HG02678 (cell line): ENCODE measurements at regions not wholly inside any gene's neighbourhood (a gene's known extent, or its start where the extent isn't known, plus 50 kb on each side); places are given as distances from the start of the nearest gene placed in this dataset.

Source experiments
- ATAC-seq: cut with Tn5 transposase; IDR thresholded peaks from one replicate; pipeline ENCODE4 v1.9.1; 2021; ENCODE audit warnings: mild to moderate bottlenecking, moderate library complexity; ENCODE audit not compliant: unreplicated experiment

DNA sequence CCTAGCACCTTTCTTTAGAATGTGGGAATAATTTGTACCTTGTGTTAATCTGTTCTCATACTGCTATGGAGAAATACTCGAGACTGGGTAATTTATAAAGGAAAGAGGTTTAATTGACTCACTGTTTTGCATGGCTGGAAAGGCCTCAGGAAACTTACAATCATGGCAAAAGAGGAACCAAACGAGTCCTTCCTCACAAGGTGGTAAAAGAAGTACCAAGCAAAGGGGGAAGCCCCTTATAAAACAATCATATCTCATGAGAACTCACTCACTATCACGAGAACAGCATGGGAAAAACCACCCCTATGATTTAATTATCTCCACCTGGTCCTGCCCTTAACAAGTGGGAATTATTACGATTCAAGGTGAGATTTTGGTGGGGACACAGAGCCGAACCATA, 127.1 kb upstream of the ANO3 start:
- ATAC-seq: no peak

DNA sequence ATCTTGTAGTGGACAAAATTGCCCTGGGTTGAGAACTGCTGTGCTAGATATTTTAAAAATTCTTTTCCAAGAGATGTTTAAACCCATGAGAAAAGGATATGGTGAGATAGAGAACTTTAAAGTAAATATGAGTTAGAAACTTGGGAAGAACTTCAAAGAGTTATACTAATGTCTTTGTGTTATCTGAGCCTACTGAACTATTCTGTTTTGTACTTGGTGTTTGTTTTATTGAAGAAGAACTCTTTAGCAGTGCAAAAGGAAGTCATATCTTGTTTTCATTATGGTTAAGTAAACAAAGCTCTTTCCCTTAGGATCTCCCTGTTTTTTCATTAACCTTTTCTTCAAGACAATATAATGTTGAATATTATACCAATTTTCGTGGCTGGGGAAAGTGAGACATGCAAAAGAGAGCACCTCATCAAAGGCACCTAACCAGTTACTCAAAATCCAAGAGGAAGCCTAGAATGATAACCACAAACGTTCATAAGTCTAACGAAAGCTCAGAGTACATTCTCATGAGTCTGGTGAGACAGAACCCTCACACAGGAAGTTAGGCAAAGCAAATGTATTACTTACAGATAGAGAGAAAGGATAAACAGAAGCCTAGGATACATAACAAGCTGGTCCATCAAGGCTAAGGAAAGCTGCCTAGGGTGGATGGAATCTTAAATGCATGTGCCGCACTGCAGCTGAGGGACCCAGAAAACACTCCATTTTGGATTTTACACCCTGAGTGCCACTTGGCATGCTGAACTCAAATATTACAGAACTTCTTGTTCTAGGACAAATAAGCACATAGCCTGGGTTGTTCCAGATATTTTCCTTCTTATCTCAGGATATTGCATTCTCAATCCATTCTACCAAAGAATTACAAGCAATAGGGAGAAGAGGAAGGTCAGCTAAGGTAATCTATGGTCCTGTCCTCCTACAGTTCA, 112.5 kb upstream of the ANO3 start:
- no peak for ATAC-seq

GRCh38 chr11:26225646-26226045, 106.3 kb upstream of the ANO3 start:
- ATAC-seq: no peak

DNA sequence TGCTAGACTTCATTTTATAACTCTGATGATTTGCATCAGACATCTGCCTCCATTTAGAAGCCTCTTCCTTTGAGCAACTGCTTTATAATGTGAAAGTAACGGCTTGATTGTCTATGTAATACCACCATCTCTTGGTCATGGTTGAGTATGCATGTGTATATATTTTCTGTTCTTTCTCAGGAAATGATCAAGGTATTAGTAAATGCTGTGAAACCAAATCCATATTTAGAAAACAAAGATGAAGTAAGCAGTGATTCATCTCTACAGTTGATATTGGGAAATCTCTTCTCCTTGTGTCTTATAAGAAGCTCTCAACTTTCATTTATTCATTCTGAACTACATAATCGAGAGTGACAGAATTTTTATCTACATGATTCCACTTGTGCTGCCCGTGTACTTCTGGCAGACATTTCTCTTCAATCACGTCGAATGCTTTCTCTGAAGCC, 104.6 kb upstream of the ANO3 start:
- peak; percentile 87 for ATAC-seq

GRCh38 chr11:26227883-26228502, 103.9 kb upstream of the ANO3 start:
- no peak for ATAC-seq

DNA sequence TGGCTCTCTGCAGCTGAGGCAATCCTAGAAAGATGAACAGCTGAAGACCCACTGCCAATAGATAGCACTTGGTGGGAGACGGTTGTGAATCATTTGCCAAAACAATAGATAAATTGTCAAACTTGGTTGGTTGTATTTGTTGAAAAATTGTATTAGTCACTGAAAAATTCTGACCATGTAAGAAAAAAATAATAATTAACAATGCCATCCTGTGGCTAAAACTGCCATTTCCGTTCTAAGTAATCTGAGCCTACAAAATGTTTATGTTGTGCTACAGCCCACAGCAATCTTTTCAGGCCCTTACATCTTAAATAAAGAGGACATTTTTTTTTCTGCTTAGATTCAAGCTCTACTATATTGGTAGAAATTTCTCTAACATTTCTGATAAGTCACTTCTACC, 103.2 kb upstream of the ANO3 start:
- no peak for ATAC-seq

- no peak for ATAC-seq
Observed at GRCh38 chr11:26229257-26229656, 102.7 kb upstream of the ANO3 start.

DNA sequence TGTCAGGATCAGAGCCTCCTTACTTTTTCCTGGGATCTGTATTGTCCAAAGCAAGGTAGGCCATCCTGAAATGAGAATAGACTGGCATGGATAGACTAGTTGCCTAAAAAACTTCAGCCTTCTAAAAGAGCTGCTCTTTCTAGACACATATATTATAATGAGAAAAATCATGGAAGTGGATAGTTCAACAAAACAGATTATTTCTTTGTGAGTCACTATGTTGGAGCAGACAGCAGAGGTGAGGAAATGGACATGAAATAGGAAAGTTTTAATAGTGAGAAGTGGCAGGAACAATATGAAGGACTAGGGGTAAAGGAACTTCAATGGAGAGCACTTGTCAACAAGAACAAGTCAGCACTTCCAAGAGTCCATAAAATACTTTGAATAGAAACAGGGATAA, 101.9 kb upstream of the ANO3 start:
- ATAC-seq: no peak

DNA sequence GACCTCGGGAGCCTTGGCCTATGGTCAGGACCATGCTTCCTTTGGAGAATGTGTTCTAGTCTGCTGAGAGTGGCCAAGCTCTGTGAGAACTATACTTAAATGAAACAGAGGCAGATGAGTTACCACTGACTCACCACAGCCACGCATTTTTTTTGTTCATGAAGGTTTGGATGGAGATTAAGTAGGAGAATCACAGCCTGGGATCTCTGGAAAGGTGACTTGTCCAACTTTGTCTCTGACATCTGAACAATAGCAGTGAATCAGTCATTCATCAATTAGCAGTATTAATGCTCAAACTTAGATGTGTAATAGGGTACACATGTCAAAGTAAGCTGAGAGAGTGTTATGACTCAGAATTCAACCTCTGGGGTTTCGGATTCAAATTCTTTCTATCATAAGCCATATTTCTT, 100.7 kb upstream of the ANO3 start:
- no peak for ATAC-seq

DNA sequence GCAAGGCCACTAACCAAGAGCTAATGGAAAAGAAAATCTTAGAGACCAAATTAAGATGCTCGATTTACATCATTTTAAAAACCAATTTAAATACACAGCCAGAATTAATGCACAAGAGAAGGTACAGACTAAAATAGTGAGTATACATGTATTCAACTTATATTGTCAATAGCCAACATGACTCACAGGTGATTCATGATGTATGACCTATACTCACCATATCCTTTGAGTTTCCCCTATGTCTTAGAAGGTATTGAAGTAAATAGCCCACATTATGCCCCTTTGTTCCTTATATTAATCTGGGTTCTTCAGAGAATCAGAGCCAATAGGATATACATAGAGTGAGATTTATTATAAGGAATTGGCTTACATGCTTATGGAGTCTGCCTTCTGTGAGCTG, 97.5 kb upstream of the ANO3 start:
- no peak for ATAC-seq

DNA sequence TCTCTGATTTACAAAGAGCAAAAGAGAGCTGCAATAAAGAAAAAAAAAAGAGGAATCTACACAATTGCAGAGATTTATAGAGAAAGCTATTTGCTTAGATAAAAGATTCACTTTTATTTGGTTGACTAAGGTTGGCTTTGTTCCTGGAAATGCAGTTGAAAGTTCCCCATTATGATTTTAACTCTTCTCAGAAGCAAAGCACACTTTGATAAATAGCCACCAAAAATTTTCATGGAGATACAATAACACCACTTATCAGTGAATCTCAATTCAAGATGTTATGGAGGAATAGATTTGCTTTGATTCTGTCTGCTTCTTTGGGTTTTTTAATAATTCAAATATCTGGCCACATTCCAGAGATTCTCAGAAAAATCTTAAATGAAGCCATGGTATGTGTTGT, 88.5 kb upstream of the ANO3 start:
- ATAC-seq: no peak

GRCh38 chr11:26244207-26244606, 87.7 kb upstream of the ANO3 start:
- ATAC-seq: no peak

DNA sequence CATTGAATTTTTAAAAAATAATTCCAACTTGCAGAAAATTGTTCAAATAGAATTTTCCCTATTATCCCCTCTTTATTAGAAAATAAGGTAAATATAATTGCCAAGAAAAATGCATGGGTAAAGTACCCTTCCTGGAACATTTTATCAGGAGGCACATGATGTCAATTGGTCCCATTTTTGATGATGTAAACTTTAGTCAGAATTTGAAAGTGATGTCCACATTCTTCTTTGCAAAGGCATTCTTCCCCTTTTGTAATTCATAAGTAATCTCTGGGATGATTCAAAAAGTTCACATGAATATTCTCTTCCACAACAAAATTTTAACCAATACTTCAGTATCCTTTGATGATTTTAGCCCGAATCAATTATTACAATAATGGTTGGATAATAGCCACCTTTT, 86.9 kb upstream of the ANO3 start:
- ATAC-seq: no peak

DNA sequence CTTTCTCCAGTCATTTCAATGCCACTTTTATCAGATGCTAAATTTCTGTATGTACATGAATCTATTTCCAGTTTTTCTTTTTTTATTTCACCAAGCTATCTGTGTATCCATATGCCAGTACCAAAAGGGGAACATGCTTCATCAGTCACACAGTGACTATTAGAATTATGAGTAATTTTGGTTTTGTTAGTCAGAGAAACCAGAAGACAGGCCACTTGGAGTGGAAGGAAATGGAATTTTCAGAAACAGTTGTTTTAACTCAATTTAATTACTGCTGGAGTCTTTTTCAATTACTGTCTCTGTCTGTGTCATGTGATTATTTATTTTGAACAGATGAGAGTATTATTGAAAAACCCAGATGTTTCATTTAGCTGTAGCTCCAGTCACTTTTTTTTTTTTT, 84.6 kb upstream of the ANO3 start:
- ATAC-seq: no peak

DNA sequence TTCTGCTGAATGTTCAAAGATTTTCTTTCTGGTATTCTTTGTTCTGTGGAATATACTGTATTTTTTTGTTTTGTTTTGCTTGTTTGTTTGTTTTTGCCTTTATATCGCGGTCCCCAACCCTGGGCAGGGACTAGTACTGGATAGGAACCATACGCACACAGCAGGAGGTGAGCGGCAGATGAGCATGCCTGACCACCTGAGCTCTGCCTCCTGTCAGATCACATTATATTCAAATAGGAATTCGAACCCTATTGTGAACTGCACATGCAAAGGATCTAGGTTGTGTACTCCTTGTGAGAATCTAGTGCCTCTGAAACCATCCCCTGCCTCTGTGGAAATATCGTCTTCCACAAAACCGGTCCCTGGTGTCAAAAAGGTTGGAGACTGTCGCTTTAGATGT, 83.3 kb upstream of the ANO3 start:
- ATAC-seq: no peak

- no peak for ATAC-seq
Observed at GRCh38 chr11:26254378-26254777, 77.6 kb upstream of the ANO3 start.

- no peak for ATAC-seq
Observed at GRCh38 chr11:26263769-26264168, 68.2 kb upstream of the ANO3 start.

DNA sequence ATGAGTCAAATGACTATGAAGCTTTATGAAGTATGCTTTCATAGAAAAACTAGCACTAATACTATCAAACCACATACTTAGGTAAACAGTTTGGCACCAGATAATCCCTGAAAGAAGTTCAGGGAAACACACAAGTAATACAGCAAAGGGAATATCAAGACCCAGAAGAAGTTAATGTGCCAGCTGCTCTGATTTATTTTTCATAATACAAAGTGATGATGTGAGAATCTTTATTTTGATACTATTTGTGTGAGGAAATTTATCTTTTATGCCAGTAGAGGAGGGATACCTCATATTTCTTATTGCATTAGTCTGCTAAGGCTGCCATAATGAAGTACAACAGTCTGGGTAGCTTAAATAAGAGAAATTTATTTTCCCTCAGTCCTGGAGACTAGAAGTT, 67.7 kb upstream of the ANO3 start:
- ATAC-seq: no peak

- ATAC-seq: no peak
Observed at GRCh38 chr11:26268980-26269660, 62.8 kb upstream of the ANO3 start.

GRCh38 chr11:26271666-26272065, 60.3 kb upstream of the ANO3 start:
- no peak for ATAC-seq

GRCh38 chr11:26276798-26277424, 55.0 kb upstream of the ANO3 start:
- peak; percentile 93 for ATAC-seq
